Neural progenitor cell (in vitro differentiated cells): ENCODE measurements at regions not wholly inside any gene's neighbourhood (a gene's known extent, or its start where the extent isn't known, plus 50 kb on each side); places are given as distances from the start of the nearest gene placed in this dataset.

Experiments used
- DNase-seq: peaks from one replicate; pipeline ENCODE4 v3.0.0-alpha.2; 2016; ENCODE audit warnings: low spot score
- H2AFZ ChIP-seq: fragments of 200-600 bp; sonication (generic); replicated peaks from 2 replicates; pipeline ENCODE4 v1.6.1; 2016; ENCODE audit warnings: antibody characterized with exemption
- H3F3A ChIP-seq: fragments of 200-600 bp; sonication (generic); 2 replicates; pipeline ENCODE4 v1.6.1; 2016; ENCODE audit warnings: antibody characterized with exemption, low read depth
- H3K27ac ChIP-seq: fragments of 200-600 bp; sonication (generic); 2 replicates; pipeline ENCODE4 v1.5.1; 2016; ENCODE audit warnings: mild to moderate bottlenecking
- H3K27me3 ChIP-seq: fragments of 200-600 bp; sonication (generic); 2 replicates; pipeline ENCODE4 v1.6.1; 2016; ENCODE audit warnings: mild to moderate bottlenecking, moderate library complexity
- H3K36me3 ChIP-seq: fragments of 200-600 bp; sonication (generic); 2 replicates; pipeline ENCODE4 v1.5.1; 2016
- H3K4me1 ChIP-seq: fragments of 200-600 bp; sonication (generic); 2 replicates; pipeline ENCODE4 v1.6.1; 2016; ENCODE audit warnings: mixed run types
- H3K4me2 ChIP-seq: fragments of 200-600 bp; sonication (generic); 2 replicates; pipeline ENCODE4 v1.6.1; 2016
- H3K4me3 ChIP-seq: fragments of 200-600 bp; sonication (generic); 2 replicates; pipeline ENCODE4 v1.5.1; 2016
- H3K79me2 ChIP-seq: fragments of 200-600 bp; sonication (generic); 2 replicates; pipeline ENCODE4 v1.6.1; 2016; ENCODE audit warnings: low read depth
- H3K9ac ChIP-seq: fragments of 200-600 bp; sonication (generic); 2 replicates; pipeline ENCODE4 v1.6.1; 2016
- H3K9me3 ChIP-seq: fragments of 200-600 bp; sonication (generic); 2 replicates; pipeline ENCODE4 v1.5.1; 2016; ENCODE audit warnings: low read depth
- H4K20me1 ChIP-seq: fragments of 200-600 bp; sonication (generic); 2 replicates; pipeline ENCODE4 v1.6.1; 2016; ENCODE audit warnings: low read depth
- H3K27ac Mint-ChIP-seq: 3 replicates; pipeline ENCODE4 v1.8.0; 2021; ENCODE audit warnings: mixed read lengths
- H3K27me3 Mint-ChIP-seq: 2 replicates; pipeline ENCODE4 v1.8.0; 2022; ENCODE audit warnings: low read depth, mild to moderate bottlenecking, inconsistent platforms, moderate library complexity, mixed read lengths; ENCODE audit not compliant: insufficient read depth
- H3K36me3 Mint-ChIP-seq: 3 replicates; pipeline ENCODE4 v1.8.0; 2021; ENCODE audit warnings: mixed read lengths
- H3K4me1 Mint-ChIP-seq: 3 replicates; pipeline ENCODE4 v1.8.0; 2021; ENCODE audit warnings: mixed read lengths
- H3K4me3 Mint-ChIP-seq: 3 replicates; pipeline ENCODE4 v1.8.0; 2021; ENCODE audit warnings: mild to moderate bottlenecking, moderate library complexity, mixed read lengths
- H3K9me3 Mint-ChIP-seq: 3 replicates; pipeline ENCODE4 v1.8.0; 2020; ENCODE audit warnings: mixed read lengths
- CTCF ChIP-seq: fragments of 200-600 bp; sonication (generic); IDR thresholded peaks from 2 replicates; pipeline ENCODE4 v1.5.1; 2017; ENCODE audit warnings: antibody characterized with exemption, mild to moderate bottlenecking
- EZH2 ChIP-seq: fragments of 200-600 bp; sonication (generic); IDR thresholded peaks from 2 replicates; pipeline ENCODE4 v1.6.1; 2017; ENCODE audit warnings: antibody characterized with exemption, mild to moderate bottlenecking, moderate library complexity
- EZH2phosphoT487 ChIP-seq: fragments of 200-600 bp; sonication (generic); IDR thresholded peaks from 2 replicates; pipeline ENCODE4 v1.6.1; 2017; ENCODE audit warnings: antibody characterized with exemption

DNA sequence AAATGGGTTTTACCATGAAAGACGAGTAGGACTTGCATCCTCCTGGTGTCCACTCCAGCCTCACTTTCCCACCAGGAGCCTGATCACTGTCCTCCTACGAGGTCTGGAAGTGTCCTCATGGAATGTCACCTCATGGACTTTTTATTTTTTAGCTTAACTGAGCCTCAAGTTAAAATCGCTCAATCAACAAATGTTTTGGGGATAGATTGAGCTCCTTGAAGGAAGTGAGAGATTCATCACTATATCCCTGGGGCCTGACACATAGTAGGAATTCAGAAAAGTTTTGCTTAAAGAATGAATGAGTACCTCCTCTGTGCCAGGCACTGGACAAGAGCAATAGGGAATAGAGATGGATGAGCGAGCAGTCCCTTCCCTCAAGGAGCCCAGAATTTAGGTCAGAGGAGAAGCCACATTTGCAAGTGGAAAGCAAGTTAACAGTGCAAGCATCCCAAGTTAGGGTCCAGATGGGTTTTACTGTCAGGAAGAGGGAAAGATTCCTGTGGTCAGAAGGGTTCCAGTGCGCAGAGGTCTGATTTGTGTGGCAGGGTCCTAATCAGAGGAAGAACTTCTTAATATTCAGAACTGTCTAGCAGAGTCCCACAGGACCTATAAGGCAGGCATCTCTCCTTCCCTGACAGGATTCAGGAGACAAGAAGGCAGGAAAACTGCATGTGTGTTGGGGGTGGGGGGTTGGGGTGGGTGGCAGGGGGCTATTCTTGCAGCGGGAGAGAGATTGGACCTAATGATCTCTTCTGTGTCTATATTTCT, 67.0 kb downstream of the MYCN start:
- H3K9me3 ChIP-seq, result no peaks in the 10 kb centered on the region
- no peaks in the 10 kb centered on the region for H4K20me1 ChIP-seq
- H3K9ac ChIP-seq, result no peak overlapping the region
- H3K4me2 ChIP-seq, result no peak overlapping the region
- H3K27me3 Mint-ChIP-seq, result peaks cover 22% of the 10 kb centered on the region
- H3K4me3 ChIP-seq, result no peak overlapping the region
- H3K4me1 ChIP-seq, result peaks cover 5% of the 10 kb centered on the region
- H2AFZ ChIP-seq, result no peak overlapping the region
- no peak for DNase-seq
- H3K36me3 Mint-ChIP-seq, result peaks cover 7% of the 10 kb centered on the region
- no peaks in the 10 kb centered on the region for H3K79me2 ChIP-seq
- H3K4me1 Mint-ChIP-seq, result peaks cover 26% of the 10 kb centered on the region
- H3K27ac Mint-ChIP-seq, result no peak overlapping the region
- TF ChIP-seq EZH2phosphoT487 (no peak), EZH2 (no peak), CTCF (no peak)
- no peak overlapping the region for H3K27ac ChIP-seq
- H3F3A ChIP-seq, result no peaks in the 10 kb centered on the region
- no peaks in the 10 kb centered on the region for H3K27me3 ChIP-seq
- H3K9me3 Mint-ChIP-seq, result peaks cover 13% of the 10 kb centered on the region
- H3K4me3 Mint-ChIP-seq, result no peak overlapping the region
- no peaks in the 10 kb centered on the region for H3K36me3 ChIP-seq

DNA sequence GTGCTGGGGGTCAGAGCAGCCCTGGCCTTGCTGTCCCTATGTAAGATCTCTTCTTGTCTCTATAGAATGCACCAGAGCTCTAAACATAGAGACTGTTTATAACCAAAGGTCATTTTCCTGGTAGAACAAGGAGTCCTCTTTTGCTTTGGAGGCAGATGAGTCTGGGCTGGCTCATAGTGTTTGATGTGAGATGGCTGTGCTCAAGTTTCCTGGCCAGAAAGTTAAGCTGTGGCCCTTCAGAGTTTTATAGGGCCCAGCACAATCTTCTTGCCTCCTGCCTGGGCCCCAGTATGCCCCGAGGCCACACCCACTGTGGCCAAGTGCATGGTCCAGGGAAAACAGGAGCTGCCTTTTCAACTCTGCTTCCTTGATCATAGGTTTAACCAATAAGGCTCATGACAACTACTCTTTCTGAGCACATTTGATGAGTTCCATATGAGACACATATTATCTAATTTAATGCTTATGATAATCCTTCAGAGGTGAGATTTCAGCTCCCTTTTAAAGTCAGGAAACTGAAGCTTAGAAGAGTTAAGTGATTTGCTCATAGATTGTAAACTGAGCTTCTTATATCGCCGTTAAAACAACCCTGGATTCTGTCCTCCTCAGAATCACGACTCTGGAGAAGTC, 66.3 kb downstream of the MYCN start:
- TF ChIP-seq EZH2 (no peak), CTCF (no peak), EZH2phosphoT487 (no peak)
- Histone ChIP-seq H3K4me1 (peaks cover 5% of the 10 kb centered on the region), H3K9me3 (no peaks in the 10 kb centered on the region), H3K4me3 (no peak overlapping the region), H3K36me3 (no peaks in the 10 kb centered on the region), H3K79me2 (no peaks in the 10 kb centered on the region), H4K20me1 (no peaks in the 10 kb centered on the region), H3K4me2 (no peak overlapping the region), H3K27ac (no peak overlapping the region), H3K9ac (no peak overlapping the region), H3F3A (no peaks in the 10 kb centered on the region), H3K27me3 (no peaks in the 10 kb centered on the region), H2AFZ (no peak overlapping the region)
- H3K9me3 Mint-ChIP-seq, result peaks cover 13% of the 10 kb centered on the region
- no peak overlapping the region for H3K4me3 Mint-ChIP-seq
- H3K4me1 Mint-ChIP-seq, result peaks cover 20% of the 10 kb centered on the region
- peaks cover 7% of the 10 kb centered on the region for H3K36me3 Mint-ChIP-seq
- no peak for DNase-seq
- peak overlapping the region; percentile 75 for H3K27ac Mint-ChIP-seq
- peaks cover 22% of the 10 kb centered on the region for H3K27me3 Mint-ChIP-seq

DNA sequence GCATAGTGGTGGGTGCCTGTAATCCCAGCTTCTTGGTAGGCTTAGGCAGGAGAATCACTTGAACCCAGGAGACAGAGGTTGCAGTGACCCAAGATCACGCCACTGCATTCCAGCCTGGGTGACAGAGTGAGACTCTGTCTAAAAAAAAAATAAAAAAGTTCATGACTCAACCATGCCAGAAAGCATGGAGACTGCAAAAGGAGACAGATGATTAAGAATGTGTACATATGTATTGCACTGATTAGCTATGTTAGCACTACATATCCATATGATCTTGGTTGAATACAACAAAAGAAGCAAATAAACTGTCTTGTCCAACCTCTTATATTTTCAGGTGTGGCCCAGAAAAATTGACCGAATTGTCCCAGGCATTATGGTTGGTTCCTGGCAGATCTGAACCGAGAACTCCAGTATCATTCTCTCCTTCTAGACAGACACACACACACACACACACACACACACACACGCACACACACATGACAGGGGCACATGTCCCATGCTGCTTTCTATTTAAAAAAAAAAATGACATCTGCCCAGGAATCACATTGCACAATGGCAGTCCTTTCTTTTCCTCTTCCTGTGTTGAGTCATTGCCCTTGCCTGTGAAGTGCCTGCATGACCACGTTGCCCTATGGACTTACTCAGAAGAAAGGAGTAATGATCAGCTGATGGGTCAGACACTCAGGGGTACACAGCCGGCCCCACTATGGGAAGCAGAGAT, 65.6 kb downstream of the MYCN start:
- H3K79me2 ChIP-seq, result no peaks in the 10 kb centered on the region
- no peak overlapping the region for H3K4me3 ChIP-seq
- no peak overlapping the region for H3K9ac ChIP-seq
- H3K4me1 Mint-ChIP-seq, result peaks cover 18% of the 10 kb centered on the region
- H3K9me3 Mint-ChIP-seq, result peaks cover 13% of the 10 kb centered on the region
- DNase-seq, result no peak
- H3K27me3 Mint-ChIP-seq, result peaks cover 22% of the 10 kb centered on the region
- no peaks in the 10 kb centered on the region for H3K9me3 ChIP-seq
- peak overlapping the region; percentile 75 for H3K27ac Mint-ChIP-seq
- no peak overlapping the region for H2AFZ ChIP-seq
- H3K4me1 ChIP-seq, result peaks cover 5% of the 10 kb centered on the region
- no peaks in the 10 kb centered on the region for H3K27me3 ChIP-seq
- no peak overlapping the region for H3K27ac ChIP-seq
- no peaks in the 10 kb centered on the region for H3F3A ChIP-seq
- peaks cover 7% of the 10 kb centered on the region for H3K36me3 Mint-ChIP-seq
- TF ChIP-seq CTCF (no peak), EZH2phosphoT487 (no peak), EZH2 (no peak)
- no peak overlapping the region for H3K4me2 ChIP-seq
- H3K36me3 ChIP-seq, result no peaks in the 10 kb centered on the region
- no peak overlapping the region for H3K4me3 Mint-ChIP-seq
- no peaks in the 10 kb centered on the region for H4K20me1 ChIP-seq
